ENCODE measurements at regions not wholly inside any gene's neighbourhood (a gene's known extent, or its start where the extent isn't known, plus 50 kb on each side); places are given as distances from the start of the nearest gene placed in this dataset.

- TF ChIP-seq CTCF (IDR thresholded peaks at IDR 0.05; ENCODE audit: insufficient read depth, low read length, poor library complexity, severe bottlenecking) (no peak), EZH2phosphoT487 (conservative IDR thresholded peaks at IDR 0.05; ENCODE audit: low read length) (no peak)
Observed at GRCh38 chr3:5645692-5646410, 458.3 kb downstream of the EDEM1 start.
